ENCODE measurements at regions not wholly inside any gene's neighbourhood (a gene's known extent, or its start where the extent isn't known, plus 50 kb on each side); places are given as distances from the start of the nearest gene placed in this dataset.
"Not testable (repeated sequence)": the region's sequence is repeated elsewhere in the genome, so short reads cannot be mapped to it uniquely, and the experiment has no call there.

DNA sequence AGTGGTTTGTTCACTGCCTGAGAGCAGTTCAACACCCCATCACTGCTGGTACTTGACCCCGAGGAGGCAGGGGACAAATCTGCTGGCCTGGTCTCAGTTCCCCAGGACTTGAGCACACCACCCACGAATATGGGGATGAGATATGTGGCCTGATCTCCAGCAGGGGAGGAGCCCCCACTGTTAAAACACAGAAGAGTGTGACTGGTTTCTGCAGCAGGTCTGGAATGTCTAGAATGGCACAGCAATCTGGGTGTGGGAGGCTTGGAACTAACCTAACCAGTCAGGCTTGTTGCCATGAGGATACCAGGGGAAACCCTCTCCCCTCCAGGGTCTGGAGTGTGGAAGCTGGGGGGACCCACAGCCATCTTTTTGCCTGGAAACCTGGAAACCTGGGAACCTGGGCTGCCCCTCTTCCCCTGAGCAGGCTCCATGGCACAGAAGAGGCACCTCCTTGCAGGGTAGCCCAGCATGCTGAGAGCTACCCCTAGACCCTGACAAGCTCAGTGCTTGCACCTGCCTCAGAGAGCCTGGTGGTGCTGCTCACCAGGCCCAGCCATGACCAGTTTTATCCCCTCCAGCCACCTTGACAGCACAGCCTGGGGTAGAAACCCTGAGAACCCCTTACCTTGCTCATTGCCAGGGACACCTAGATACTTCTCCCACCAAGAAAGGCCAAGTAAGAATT lies 273.8 kb downstream of the LIG4 start:
- Histone ChIP-seq H3K9me3 (no peaks in the 10 kb centered on the region), H3K27me3 (no peaks in the 10 kb centered on the region), H3K4me3 (replicated peaks in 1 of 3) (no peak overlapping the region), H3K4me1 (no peaks in the 10 kb centered on the region), H3K36me3 (no peaks in the 10 kb centered on the region), H3K27ac (no peak overlapping the region)
- TF ChIP-seq, protein P1, sequence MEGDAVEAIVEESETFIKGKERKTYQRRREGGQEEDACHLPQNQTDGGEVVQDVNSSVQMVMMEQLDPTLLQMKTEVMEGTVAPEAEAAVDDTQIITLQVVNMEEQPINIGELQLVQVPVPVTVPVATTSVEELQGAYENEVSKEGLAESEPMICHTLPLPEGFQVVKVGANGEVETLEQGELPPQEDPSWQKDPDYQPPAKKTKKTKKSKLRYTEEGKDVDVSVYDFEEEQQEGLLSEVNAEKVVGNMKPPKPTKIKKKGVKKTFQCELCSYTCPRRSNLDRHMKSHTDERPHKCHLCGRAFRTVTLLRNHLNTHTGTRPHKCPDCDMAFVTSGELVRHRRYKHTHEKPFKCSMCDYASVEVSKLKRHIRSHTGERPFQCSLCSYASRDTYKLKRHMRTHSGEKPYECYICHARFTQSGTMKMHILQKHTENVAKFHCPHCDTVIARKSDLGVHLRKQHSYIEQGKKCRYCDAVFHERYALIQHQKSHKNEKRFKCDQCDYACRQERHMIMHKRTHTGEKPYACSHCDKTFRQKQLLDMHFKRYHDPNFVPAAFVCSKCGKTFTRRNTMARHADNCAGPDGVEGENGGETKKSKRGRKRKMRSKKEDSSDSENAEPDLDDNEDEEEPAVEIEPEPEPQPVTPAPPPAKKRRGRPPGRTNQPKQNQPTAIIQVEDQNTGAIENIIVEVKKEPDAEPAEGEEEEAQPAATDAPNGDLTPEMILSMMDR (IDR thresholded peaks at IDR 0.05): no peak
- TF ChIP-seq POLR2A (IDR thresholded peaks at IDR 0.05): no peak
- intact Hi-C loops (cut with DNase I): no loop called here
- 59 to 80% methylated on average over 2 of the region's 2 CpGs for WGBS, 2 donors
- no peak for DNase-seq

DNA sequence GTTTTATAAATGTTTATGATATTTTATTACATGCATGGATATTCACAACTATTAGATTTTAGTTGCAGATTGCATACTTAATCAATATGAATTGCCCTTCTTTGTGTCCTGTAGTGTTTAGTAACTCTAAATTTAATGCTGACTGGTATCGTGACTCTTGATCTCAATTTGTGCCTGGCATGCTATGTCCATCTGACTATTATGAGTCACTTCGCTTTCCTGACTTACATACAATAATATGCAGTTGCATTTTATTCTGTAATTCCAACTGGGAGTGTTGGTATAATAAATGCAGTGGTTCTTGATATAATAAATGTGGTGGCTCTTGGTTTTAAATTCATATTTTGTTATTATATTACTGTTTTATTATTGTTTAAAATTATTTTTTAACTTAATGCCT lies 277.5 kb downstream of the LIG4 start:
- Histone ChIP-seq H3K4me3 (replicated peaks in 1 of 3) (no peak overlapping the region), H3K4me1 (no peaks in the 10 kb centered on the region), H3K9me3 (no peaks in the 10 kb centered on the region), H3K27ac (no peak overlapping the region), H3K36me3 (no peaks in the 10 kb centered on the region), H3K27me3 (no peaks in the 10 kb centered on the region)
- intact Hi-C loops (cut with DNase I): no loop called here
- TF ChIP-seq, protein P1 (IDR thresholded peaks at IDR 0.05): no peak
- TF ChIP-seq POLR2A (IDR thresholded peaks at IDR 0.05): no peak
- 93 to 94% methylated on average over 2 of the region's 2 CpGs for WGBS, 2 donors
- DNase-seq: no peak

GRCh38 chr13:107931056-107931455 lies 284.3 kb downstream of the LIG4 start:
- Histone ChIP-seq H3K4me1 (no peaks in the 10 kb centered on the region), H3K27me3 (no peaks in the 10 kb centered on the region), H3K36me3 (no peaks in the 10 kb centered on the region), H3K9me3 (no peaks in the 10 kb centered on the region), H3K27ac (no peak overlapping the region), H3K4me3 (replicated peaks in 1 of 3) (no peak overlapping the region)
- TF ChIP-seq, protein P1 (IDR thresholded peaks at IDR 0.05): no peak
- TF ChIP-seq POLR2A (IDR thresholded peaks at IDR 0.05): no peak
- WGBS, 2 donors: 70 to 82% methylated on average over 4 of the region's 4 CpGs
- intact Hi-C loops (cut with DNase I): no loop called here
- no peak for DNase-seq

DNA sequence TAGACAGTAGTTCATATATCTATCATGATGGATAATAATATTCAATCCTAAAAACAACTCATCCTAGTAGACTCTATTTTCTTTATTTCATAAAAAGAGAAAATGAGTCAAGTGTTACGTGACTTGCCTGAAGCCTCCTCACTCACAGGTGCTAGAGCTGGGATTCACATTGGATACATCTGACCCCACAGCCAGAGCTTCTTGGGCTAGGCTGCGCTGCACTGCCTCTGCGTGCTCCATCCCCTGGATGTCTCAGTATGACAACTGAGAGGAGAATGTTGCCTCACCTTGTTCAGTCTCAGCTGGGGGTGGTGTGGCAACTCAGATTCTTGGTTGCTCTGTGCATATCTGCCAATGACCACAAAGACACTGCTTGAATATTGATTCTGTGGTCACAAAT lies 286.6 kb downstream of the LIG4 start:
- intact Hi-C loops (cut with DNase I): no loop called here
- no peaks in the 10 kb centered on the region for H3K9me3 ChIP-seq
- no peaks in the 10 kb centered on the region for H3K4me1 ChIP-seq
- H3K4me3 ChIP-seq (replicated peaks in 1 of 3): no peak overlapping the region
- H3K36me3 ChIP-seq: no peaks in the 10 kb centered on the region
- H3K27me3 ChIP-seq: no peaks in the 10 kb centered on the region
- 86 to 90% methylated on average over 3 of the region's 3 CpGs for WGBS, 2 donors
- no peak overlapping the region for H3K27ac ChIP-seq
- DNase-seq: no peak
- TF ChIP-seq, protein P1 (IDR thresholded peaks at IDR 0.05): no peak
- no peak for TF ChIP-seq POLR2A (IDR thresholded peaks at IDR 0.05)

DNA sequence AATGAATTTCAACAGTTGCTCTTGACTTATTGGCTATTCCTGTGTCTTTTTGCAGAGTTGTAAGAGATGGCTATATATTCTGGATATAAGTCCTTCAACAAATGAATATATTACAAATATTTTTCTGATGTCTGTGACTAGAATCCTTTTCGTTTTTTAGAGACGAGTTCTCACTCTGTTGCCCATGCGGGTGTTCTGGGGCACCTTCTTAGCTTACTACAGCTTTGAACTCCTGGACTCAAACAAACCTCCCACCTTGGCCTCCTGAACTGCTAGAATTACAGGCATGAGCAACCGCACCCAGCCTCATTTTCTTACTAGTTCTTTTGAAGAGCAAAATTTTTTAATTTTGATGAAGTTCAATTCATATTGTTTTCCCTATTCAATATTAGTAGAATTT lies 287.8 kb downstream of the LIG4 start:
- no peaks in the 10 kb centered on the region for H3K4me1 ChIP-seq
- H3K9me3 ChIP-seq: no peaks in the 10 kb centered on the region
- H3K27me3 ChIP-seq: no peaks in the 10 kb centered on the region
- TF ChIP-seq, protein P1 (IDR thresholded peaks at IDR 0.05): no peak
- no peak for TF ChIP-seq POLR2A (IDR thresholded peaks at IDR 0.05)
- H3K27ac ChIP-seq: no peak overlapping the region
- intact Hi-C loops (cut with DNase I): no loop called here
- H3K36me3 ChIP-seq: no peaks in the 10 kb centered on the region
- no peak for DNase-seq
- WGBS, 2 donors: 88 to 94% methylated on average over 4 of the region's 4 CpGs
- H3K4me3 ChIP-seq (replicated peaks in 1 of 3): no peak overlapping the region

DNA sequence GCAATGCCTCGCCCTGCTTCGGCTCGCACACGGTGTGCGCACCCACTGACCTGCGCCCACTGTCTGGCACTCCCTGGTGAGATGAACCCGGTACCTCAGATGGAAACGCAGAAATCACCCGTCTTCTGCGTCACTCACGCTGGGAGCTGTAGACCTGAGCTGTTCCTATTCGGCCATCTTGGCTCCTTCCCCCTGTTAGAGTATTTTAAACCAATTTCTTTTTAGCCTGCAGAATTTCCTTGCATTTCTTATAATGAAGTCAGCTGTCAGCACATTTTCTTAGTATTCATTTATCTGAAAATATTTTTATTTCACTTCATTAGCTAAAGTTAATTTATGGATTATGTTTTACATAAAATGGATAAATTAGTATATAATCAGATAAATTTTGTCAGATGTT lies 288.8 kb downstream of the LIG4 start:
- H3K36me3 ChIP-seq; H3K4me1 ChIP-seq; H3K9me3 ChIP-seq; H3K4me3 ChIP-seq (replicated peaks in 1 of 3); H3K27me3 ChIP-seq; H3K27ac ChIP-seq; DNase-seq; intact Hi-C loops (cut with DNase I): not testable (repeated sequence)
- WGBS, 2 donors: 63 to 70% methylated on average over 6 to 8 of the region's 12 CpGs

GRCh38 chr13:107916902-107917301 lies 298.4 kb downstream of the LIG4 start:
- H3K27me3 ChIP-seq; intact Hi-C loops (cut with DNase I); H3K9me3 ChIP-seq; H3K36me3 ChIP-seq; H3K4me3 ChIP-seq (replicated peaks in 1 of 3); DNase-seq; H3K4me1 ChIP-seq; H3K27ac ChIP-seq: not testable (repeated sequence)
- 0% methylated on average over 1 of the region's 1 CpG for WGBS, 2 donors

Data from thyroid gland (tissue), 4 donors.